Hindlimb muscle (tissue), 1 donor: ENCODE measurements at regions not wholly inside any gene's neighbourhood (a gene's known extent, or its start where the extent isn't known, plus 50 kb on each side); places are given as distances from the start of the nearest gene placed in this dataset.

Source experiments
- DNase-seq: peaks from one replicate; pipeline ENCODE4 v3.0.0-alpha.2; 2013

DNA sequence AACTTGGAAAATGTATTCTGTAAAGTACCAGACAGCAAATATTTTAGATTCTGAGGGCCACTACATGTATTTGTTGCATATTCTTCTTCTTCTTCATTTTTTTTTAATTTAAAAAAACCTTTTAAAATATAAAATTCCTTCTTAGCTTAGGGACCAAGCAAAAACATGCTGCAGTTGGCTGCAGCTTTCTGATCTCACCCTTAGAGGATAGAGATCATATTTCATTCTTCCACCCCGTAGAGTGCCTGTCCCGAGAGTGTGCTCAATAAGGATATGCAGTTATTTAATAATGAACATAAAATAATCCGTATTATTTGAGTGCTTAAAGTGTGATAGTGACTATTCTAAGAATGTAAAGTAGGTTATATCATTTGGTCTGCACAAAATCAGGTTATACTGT lies 204.2 kb upstream of the CD180 start:
- no peak for DNase-seq

DNA sequence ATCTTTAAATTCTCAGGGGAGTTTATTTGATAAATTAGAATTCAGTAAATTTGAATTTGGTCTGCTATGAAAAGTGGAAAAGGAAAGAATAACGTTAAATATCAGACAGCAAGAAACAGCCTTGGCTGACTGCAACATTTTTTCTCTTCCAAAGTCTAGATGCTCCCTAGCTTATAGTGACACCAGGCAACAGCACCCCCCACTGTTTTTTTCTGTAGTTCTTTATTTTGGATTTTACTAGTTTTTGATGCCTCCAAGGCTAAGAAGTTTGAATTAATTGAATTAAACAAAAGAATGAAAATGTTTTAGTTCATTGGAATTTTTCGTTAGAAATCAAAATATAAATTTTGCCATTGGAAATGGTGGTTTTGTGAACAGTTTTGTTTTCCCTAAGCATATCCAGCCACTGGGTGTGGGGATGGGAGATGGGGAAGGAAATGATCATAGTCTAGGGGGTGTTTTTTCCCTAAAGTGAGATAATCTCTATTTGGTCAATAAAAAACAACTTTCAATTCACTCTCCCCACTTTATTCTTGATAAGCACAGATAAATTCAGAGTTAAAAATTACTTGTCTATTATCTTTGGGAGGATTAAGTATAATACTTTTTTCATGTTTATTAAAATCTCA lies 199.3 kb upstream of the CD180 start:
- DNase-seq, result no peak

DNA sequence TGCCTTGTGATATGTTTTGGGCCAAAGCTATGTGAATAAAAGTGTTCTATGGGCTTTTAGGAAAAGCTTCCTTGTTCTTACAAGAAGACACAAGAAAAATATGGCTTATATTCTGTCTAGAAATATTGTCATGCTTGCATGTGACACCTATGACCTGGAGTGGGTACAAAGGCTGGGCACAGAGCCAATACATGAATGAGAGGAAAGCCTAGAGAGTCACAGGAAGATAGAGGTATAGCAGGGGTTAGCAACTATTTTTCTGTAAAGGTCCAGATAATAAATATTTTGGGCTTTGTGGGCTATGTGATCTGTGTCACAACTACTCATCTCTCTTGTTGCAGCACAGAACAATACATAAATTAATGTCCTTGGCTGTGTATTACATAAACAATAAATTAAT lies 196.6 kb upstream of the CD180 start:
- no peak for DNase-seq

DNA sequence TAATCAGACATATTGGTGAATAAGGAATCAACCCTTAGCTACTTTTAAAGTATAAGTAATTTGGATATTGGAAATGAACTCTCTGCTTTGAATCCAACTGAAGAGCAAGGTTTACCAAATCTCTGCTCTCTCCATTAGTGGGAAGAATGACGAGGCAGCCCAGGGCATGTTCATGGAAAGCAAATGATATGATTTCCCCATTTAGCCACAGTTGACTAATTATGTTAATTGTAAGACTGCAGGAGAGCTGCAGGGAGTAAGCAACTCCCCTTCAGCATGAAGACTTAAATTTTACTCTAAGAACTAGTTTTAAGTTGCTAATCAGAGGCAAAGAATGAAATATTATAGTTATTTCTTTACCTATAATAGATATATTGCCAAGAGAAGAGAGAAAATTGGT lies 194.3 kb upstream of the CD180 start:
- no peak for DNase-seq

DNA sequence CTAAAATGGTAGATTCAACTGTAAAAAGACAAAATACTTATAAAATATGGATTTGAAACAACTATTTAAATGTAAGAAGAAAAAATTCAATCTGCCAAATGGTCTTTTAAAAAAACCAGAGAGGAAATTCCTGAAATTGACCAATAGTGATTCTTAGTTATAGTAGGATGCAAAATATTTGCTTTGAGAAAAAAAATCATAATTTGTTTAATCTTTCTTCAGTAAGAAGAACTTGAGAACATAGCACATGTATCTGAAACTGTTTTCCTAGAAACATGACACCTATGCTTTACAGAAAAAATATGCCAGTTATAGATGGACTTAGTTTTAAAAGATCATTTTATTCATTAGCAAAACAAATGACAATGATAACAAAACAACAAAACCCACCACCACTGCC lies 186.9 kb upstream of the CD180 start:
- no peak for DNase-seq

DNA sequence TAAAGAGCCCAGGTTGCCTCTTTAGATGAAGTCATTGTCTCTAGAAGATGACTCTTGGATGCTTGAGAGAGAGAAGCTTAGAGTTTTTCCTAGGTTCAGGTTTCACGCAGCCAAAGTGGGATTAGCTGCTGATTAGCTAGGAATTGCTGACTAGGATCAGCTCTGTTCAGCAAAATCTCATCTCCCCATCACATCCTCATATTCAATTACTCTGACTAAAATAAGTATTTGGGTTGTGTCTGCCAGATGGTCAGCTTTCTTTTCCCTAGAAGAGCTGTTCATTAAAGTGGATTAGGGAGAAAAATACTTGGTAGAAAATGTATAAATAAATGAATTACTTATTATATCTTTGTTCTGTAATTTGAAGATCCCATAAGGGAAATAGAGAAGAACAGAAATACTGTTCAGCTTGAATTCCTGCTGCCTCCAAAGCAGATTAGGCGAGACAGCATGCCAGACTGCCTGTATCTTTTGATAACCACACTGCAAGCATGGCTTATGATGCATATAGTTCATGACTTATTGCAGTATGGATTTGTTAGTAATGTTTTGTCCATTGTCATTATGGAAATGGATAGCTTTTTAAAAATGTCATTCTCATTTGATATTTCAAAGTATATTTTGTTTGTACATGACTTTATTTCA lies 184.8 kb upstream of the CD180 start:
- no peak for DNase-seq

DNA sequence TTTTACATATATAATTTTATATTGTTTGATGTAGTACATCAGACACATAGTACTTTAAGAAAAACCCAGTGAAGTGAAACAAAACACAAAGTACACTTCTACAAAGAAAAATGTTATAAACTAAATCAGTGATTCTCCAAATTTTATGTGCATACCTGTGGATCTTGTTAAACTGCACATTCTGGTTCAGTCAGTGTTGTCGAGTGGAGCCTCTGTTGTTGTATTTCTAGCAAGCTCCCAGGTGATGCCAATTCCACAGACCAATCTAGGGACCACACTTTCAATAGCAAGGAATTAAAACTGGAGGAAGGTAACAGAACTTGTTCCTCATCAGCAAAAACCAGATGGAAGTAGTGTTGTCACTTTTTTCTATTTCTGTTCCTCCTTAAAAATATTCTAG lies 183.8 kb upstream of the CD180 start:
- no peak for DNase-seq

DNA sequence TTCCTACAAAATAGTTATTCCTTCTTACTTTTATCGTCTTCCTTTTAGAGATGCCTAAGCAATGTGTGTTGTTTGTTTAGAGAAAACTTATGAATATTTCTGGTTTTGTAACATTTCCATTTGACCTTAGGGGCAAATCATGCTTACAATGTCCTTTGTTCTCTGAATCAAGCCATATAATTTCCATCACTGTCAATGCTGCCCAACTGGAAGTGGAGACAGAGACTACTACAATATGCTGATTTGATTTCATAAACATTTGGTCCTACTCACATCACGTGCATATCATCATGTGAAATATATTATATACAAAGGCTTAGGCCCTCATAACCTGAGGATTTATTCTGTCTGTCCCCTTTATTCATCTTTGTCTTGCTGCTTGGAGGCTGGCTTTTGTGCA lies 183.2 kb upstream of the CD180 start:
- no peak for DNase-seq

DNA sequence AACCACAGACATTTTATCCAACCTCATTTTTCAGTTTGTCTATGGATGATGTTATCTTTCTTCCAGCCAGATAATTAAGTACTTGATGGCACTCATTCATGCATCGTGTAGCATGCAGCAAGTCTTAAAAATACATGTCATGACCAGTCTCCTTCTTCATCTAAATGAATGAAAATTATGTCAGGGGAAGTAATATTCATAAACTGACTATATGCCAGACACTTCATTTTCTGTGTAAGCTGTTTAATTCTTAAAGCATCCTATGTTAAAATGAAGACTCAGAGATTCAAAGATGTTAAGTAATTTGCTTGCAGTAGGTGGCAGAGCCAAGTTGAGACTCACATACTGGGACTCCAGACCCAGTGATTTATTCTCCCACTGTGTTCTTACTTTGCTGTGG lies 181.7 kb upstream of the CD180 start:
- DNase-seq, result no peak

DNA sequence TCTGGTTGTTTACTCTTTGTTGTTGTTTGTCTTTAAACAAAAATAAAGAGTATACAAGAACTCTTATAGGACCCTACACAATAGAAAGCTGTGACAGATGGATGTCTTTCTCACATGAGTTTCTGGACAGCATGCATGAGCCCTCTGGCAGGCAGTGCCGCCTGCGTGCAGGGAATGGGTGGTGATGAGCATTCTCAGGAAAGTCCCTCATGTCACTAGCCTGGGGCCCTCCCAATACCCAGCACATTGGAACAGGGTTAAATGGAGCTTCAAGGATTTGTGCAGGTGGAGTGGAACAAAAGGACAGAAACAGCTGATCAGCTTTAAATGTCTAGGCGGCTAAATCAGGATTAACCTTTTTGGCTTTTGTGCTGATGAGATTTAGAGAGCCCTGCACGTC lies 181.0 kb upstream of the CD180 start:
- DNase-seq, result no peak

DNA sequence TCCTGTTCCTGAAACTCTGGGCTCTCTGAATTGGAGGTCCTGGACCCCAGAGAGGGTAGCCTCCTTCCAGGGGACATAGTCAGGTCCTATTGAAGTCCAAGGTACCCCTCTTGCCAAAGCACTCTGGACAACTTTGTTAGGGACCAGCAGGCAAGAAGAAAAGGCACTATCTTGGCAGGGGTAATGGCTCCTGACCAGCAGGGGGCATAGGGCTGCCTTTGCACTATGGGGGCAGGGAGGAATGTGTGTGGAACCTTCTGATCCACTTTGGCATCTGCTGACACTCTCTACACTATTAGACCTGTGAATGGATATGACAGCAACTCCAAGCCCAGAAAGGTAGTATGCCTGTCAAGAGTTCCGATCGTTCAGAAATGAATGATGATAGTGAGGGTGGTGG lies 179.0 kb upstream of the CD180 start:
- DNase-seq, result no peak

DNA sequence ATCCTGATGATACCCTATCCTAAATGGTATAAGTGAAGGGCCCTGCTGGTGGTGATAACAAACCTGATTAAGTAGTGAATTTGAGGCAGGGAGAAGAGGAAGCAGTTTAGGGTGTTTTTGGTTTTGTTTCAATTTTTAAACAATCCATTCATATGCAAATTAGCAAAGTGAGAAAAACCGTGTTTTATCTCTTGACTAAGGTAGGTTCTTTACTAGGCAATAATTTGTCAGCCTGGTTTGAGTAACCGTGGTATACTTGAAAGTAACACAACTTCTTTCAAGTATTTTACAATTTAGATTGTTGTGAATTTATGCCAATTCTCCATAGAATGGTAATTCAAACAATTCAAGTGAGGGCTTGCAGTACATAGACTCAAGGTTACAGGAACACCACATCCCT lies 177.8 kb upstream of the CD180 start:
- DNase-seq, result no peak

DNA sequence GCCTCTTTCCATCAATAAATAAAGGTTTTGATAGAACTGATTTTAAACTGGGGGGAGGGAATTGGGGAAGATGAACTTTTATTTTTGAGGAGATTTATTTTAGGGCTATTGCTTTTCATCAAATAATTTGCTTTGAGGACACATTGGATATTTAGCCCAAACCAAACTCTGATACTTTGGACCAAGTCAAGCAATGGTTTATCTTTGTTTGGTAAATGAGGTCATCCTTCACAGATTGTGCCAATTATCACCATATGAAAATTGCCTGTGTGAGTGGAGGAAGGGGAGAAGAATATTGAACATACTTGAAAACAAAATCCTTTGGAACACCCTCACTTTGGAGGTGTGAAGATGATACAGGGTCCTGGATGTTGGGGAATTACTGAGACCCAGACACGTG lies 176.9 kb upstream of the CD180 start:
- DNase-seq, result no peak

DNA sequence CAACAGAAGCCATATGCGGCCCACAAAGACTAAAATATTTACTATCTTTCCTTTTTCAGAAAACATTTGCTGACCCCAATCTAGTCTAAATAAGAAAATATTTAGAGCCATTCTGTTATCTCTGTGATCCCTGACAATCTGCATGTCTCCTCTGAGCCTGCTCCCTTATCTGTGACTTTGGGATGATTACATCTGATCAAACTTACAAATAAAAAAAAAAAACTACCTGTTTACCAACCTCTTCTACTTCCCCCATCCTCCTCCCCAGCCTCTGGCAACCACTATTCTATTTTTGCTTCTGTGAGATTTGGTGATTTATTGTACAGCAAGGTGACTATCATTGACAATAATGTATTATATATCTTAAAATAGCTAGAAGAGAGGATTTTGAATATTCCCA lies 176.3 kb upstream of the CD180 start:
- no peak for DNase-seq

DNA sequence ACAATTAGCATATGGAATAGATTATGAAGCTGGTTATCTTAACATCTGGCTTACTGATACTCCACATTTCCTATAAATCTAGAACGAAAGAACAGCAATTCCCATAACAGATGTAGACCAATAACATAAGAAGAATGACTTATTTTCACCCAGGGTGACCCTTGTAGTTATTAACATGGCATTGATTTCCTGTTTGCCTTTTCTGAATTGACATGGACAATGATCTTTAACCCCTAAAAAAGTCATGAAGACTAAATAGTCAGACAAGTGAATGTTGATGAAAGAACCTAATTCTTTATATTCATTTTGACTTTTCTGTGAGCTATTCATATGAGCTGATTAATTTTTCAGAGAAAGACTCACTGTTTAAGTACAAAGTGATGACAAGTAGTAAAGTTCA lies 175.3 kb upstream of the CD180 start:
- no peak for DNase-seq

DNA sequence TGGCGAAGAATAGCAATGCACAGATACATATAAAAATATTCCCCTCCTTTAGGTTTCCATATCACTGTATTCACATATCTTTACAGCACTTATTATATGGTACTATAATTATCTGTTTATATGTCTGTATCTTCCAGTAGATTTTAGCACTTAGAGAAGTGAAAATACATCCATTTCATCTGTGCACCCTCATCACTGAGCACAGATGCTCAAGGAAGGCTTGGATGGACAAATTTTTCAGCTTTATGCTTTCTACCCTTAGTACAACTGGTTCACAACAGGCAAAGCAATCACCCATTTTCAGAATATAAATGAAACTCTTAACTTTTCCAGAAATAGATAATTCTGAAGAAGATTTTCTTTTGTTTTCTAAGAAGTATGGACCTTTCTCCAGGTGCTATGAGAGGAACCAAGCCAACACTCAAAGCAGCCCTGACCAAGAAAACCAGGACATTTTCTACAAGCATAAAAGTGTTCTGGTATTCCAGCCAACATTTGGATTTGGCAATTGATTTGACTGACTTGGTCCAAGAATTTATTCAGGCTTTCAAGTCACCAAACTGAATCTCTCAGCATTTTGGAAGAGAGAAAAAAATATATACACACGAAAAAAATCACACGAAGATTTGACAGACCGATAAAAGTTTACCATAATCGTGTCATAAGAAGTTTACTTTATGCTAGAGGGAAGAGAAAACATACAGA lies 170.2 kb upstream of the CD180 start:
- no peak for DNase-seq

DNA sequence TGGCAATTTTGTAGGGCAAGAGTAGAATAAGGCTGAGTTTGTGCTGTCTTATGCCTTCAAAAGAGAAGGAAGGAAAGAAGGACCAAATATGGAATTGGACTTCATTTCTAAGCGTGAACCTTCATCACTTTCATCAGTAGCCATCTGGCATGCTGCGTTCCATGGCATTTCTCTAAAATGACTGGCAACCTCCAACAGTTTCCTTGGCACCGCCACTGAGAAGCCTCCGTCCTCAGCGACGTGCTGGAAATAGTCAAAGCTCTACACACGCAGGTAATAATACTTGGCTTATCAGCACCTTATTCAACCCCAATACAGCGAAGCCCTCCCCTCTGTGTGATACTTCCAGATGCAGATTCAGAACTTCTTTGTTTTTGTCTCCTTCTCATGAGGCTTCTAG lies 169.7 kb upstream of the CD180 start:
- no peak for DNase-seq

DNA sequence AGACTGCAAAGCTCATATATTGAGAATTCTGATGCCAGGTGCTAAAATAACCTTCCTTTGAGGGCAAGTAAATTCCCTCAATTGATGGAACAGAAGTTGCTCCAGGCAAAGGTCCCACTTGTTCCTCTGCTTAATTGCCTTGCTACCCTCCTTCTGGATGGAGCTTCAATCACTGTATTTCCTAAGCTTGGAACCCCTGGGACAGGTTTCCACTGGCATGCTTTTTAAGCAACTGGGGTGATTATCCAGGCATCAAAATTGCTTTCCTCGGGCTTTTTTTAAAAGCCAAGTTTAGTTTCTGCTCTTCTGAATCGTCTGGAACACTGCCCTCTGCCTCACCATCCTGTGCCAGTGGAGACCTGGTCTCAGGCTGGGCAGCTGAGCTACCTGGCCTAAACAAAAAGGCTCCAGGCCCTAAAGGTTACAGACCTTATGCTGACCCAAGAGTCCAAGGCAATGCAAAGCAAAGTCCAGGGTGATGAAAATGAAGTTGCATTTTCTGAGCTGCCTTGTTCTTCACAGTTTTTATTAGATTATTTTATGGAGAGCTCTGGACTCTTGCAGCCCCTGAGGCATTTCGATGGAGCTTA lies 167.9 kb upstream of the CD180 start:
- DNase-seq, result no peak

DNA sequence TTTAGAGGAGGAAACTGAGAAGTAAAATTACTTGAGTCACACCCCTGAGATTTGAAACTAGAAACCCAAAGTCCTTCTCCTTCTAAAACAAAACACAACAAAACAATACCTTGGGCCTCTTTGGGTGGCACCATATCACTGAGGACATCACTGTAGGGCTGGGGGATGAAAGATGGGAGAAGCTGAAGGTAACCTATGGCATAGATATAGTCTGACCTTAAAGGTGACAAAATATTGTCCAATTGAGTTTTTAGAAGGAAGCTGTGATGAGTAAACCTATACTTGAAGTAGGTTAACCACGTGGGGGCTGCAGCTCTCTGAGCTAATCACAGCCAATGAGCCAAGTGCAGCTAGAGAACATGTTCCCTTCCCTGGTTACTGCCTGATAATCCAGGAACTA lies 167.4 kb upstream of the CD180 start:
- no peak for DNase-seq

DNA sequence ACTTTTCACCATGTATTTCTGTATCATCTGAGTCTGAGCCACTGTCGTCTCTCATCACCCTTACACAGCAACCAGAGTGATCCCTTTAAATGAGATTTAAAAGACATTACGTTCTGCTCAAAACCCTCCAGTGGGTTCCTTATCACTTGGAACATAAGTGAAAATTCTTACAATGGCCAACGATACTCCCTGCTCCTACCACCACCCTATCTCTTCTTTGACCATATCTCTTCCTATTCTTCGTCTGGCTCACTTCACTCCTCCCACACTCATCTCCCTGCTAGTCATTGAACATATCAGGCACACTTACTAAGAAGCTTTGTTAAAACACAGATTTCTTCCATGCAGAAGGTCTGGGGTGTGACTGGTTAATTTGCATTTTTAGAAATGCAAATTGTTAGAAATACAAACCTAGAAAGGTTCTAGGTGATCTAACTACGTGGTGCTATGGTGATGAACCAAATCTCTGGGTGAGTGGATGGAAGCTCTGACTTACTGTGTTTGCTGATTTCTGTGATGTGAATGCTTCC lies 166.6 kb upstream of the CD180 start:
- DNase-seq, result no peak

DNA sequence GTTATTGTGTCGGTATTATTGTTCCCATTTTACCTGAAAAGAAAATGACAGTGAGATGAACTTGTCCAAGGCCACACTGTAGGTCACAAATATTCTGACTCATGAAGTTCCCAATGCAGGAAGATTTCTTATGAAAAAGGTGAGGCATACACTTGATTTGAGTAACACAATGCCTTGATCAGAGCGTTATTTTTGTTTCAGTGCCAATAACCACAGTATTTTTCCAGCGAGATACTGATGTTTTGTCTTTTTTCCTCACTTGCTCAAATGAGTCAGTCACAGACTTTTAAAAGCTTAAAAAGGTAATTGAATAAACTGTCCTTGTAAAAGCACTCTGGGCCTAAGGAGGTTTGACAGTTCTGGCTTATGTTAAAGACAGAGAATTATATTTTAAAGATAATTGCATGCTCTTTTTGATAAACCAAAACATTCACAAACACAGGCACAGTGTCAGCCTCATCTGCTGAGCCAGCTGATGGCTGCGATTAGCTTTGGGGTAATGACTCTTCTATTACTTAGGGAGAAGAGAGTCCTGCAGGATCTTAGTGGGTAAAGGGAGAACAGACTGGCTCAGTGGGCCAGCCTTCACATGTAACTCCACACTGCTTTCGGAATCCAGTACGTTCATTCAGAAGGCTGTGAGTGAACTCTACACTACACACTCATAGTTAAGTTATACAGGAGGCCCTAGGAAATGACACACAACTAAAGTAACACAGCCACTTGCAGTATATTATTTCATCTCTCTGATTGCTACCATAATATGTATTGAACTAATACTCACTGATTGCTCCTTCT lies 165.5 kb upstream of the CD180 start:
- no peak for DNase-seq

DNA sequence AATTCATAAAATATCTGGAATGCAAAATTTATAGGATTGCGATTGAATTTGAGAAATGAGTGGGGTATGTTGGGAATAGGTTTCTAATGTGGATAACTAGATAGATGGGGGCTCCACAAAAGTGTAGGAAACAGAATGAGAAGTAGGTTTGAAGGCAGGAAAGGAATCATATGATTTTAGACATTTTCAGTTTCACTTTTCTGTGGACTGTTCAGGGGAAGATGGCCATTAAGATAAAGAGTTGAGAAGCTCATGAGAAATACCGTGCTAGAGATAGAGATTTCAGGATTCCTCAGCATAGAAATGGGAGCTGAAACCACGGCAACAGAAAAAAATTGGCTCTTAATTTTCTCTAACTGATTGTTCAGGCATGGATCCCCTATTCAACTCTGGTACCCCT lies 163.4 kb upstream of the CD180 start:
- DNase-seq, result no peak

DNA sequence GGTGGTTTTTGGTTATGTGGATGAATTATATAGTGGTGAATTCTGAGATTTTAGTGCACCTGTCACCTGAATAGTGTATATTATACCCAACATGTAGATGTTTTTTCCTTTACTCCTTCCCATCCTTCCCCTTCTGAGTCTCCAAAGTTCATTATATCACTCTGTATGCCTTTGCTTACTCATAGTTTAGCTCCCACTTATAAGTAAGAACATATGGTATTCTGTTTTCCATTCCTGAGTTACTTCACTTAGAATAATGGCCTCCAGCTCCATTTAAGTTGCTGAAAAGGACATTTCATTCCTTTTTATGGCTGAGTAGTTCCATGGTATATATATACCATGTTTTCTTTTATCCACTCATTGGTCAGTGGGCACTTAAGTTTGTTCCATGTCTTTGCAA lies 161.6 kb upstream of the CD180 start:
- DNase-seq, result no peak
